UCSD-AML1 (cell line): ENCODE measurements at regions not wholly inside any gene's neighbourhood (a gene's known extent, or its start where the extent isn't known, plus 50 kb on each side); places are given as distances from the start of the nearest gene placed in this dataset.

Source experiments
- DNase-seq: peaks from one replicate; lab custom pipeline; 2025; ENCODE audit not compliant: unreplicated experiment; lab: John Stamatoyannopoulos, UW

DNA sequence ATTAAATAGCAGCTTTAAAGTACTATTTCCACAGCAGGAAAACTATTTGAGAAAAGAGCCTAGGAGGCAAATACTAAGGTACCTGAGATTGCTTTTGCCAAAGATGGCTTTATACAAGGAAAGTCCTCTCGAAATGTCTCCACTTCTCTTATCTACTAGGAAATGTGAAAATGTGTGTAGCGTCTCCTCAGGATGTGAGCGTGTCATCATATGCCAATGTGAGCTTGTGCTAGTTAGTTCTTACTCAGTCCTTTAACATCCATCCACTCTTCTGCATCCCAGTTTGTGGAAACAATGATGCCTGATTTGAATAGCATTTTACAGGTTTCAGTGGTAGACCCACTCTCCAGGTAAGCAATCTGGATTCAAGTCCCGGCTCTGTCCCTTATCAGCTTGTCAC lies 421.0 kb downstream of the DYNC2H1 start:
- DNase-seq, result no peak

DNA sequence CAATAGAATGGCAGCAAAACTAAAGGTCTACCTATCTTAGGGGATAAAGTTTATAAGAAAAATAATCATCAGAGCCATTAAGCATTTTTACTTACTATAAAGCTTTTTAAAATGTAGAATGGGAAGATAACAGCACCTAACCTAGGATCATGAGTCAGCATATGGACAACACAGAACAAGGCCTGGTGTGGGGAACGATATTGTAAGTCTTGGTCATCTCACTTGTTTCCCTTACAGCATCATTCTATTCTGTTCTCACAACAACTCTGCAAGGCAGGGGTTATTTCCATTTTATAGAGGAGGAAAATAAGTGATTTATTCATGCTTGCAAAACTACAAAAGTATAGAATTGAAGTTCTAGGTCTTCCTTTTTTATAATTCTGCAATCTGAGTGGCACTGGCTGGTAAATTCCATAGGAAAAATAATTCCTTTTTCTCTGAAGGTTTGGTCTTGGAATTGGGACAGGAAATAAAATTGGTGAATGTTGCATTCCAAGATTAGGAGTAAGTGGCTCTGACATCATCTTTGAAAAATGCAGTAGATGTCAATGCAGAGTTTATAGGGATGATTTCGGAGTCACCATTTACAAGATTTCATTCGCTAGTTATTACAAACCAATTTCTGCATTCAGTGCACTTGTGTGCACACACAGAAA lies 423.0 kb downstream of the DYNC2H1 start:
- DNase-seq, result no peak

DNA sequence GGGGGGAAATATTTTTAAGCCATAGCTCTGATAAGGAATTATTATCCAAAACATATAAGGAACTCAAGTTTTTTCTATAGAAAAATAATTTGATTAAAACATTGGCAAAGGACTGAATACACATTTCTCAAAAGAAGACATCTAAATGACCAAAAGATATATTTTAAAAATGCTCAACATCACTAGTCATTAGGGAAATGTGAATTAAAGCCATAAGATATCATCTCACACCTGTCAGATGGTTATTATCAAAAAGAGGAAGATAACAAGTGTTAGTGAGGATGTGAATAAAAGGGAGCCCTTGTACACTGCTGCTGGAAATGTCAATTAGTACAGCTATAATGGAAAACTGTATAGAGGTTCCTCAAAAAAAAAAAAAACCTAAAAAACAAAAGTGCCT lies 425.0 kb downstream of the DYNC2H1 start:
- no peak for DNase-seq

DNA sequence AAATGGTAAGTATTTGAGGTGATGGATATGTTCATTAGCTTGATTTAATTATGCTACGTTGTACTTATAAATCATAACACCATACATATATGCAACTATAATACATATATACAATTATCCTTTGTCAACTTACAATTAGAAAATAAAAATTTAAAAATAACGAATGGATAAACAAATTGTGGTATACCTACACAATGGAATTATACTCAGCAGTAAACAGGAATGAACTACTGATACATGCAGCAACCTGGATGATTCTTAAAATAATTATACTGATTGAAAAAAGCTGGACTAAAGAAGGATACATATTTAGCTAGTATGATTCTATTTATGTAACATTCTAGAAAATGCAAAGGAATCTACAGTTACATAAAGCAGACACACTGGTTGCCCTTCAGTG lies 425.7 kb downstream of the DYNC2H1 start:
- DNase-seq, result no peak

DNA sequence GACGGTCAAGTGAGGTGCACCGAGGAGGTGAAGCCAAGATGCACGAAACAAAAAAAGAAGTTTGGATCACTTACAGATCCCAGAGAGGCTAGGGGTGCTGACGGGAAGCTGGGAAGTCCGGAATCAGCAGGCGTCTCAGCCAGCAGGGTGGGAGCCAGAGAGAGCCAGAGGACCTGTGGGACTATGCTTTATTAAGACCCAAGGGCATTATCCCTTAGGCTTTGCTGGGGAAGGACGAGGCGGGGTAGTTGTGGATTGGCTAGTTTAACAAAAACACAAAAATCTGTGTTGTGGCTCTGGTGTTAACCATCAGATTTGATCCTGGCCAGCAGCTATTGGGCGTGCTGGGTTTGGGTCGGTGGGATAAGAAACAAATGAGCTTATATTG lies 427.1 kb downstream of the DYNC2H1 start:
- no peak for DNase-seq

DNA sequence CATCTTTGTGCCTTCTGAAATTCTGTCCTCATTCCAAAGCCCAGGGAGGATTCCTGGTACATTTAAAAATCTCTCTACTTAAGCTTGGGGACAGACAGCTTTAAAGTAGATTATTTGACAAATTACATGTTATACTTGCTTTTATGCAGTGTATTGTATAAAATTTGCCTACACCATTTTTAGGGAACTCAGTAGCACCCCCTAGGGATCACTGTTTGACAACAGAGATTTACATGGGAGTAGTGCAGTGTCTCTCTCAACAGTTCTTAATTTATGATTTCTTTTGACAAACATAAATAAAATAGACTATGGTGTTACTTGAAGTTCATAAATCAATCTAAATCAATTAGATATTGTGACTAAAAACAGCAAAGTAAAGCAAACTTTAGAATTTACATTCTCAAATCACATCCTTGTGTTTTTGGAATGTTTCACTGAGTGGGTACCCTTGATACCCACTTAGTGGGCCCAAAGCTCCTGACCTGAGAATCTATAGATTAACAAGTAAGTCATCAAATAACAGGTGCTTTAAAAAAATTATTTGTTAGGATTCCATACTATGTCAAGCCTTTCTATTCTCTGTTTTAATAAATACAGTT lies 428.8 kb downstream of the DYNC2H1 start:
- DNase-seq, result no peak

DNA sequence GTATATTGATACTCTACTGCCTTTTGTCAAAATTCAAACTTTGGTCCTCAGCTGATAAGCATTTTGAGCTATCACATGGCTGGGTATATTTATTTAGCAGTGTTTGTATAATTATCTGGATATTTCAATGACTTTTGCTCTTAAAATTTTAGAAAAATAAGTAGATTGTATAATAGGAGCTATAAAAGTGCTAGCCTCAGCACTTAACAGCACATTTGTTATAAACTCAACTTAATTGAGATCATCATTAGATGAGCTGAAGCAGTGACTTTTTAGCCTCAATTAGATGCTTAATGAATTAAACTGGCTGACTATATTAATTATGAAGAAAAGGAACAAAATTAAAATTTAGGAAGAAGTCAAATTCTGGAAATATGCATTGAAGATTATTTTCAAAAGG lies 429.9 kb downstream of the DYNC2H1 start:
- DNase-seq, result no peak

DNA sequence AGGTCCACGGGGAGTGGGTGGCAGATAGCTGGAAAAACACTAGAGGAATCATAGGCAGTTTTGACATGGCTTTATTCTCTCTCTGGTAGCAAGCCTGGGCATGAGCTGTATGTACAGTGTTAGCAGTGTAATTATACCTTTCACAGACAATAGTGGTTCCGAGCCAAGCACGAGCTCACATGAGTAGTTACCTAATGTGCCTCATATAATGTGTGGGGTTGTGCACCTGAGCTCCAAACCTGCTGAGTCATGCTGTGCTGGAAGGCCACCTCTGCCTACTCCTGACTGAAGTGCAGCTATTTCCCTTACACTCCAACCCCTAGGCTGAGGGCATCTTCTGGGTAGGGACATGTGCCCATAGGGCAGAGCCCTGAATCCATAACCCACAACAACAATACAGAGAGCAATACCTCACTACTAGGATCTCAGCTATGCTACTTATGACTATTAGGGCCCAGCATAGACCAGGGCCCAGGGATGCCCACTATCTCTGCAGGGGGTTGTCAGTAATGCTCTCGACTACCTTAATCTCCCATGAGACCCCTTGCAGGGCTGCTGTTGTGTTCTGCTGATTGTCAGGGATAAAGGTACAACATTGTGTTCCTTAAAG lies 432.1 kb downstream of the DYNC2H1 start:
- DNase-seq, result no peak

DNA sequence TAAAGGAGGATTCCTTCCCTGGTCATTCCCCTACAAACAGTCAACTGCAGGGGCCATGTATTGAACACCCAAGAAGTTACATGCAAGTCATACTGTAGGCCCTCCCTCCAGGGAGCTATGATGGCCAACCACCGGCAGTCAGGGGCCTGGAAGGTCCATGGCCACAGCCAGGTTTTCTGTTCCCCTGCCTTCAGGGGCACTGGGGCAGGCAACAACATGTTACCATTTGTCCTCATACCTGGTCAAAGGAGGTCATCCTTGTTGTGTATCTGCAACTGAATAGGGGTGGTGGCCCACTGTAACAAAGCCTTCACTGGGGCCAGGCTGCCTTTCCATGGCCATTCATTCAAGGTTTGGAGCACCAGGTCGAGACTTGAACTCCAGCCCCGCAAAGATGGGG lies 433.6 kb downstream of the DYNC2H1 start:
- no peak for DNase-seq

DNA sequence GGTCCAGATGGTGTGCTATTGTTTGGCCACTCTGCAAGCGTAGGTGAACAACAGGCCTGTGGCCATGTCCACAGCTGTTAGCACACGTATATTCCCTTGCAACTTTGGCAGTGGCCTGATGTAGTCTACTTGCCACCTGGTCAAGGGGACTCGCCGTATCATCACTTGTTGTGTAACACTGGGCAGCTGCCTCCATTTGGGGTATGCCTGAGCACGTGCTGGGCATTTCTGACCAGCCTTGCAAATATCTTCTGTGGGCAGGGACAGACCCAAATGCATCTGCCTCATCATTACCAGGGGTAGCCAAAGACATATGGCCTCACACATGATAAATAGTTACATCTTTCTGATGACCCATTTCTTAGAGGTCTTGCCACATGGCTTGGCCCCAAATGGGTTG lies 434.2 kb downstream of the DYNC2H1 start:
- no peak for DNase-seq

DNA sequence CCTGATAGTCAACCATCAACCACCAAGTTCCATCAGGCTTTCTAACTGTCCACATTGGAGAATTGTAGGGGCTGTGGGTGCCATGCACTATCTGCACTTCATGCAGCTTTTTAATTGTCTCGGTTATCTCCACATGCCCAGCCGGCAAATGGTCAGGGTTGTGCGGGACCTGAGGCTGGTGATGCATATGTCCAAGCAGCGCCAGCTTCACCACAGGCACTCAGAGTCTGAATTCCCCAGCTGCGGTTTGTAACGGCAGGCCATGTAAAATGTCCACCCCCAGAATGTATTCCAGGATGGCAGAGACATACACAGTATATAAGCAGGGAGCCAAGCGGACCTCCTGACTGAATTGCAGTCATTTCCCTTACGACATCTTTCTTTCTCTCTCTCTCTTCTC lies 435.6 kb downstream of the DYNC2H1 start:
- no peak for DNase-seq

DNA sequence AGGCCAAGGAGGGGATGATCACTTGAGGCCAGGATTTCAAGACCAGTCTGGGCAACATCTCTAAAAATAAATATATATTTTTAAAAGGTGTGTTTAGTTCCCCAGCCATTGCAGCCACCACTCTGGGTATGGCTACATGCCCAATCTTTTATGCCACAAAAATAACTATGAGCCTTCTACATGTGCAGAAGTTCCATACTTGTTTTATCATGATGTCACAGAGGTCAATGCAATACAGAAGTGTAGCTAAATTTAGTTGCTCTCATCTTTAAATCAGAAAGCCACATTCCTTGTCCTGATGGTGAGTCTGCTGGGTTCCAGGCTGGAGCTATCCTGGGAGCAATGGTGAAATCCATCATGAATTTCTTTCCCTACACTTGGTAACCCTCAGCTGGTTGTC lies 436.3 kb downstream of the DYNC2H1 start:
- DNase-seq, result no peak

DNA sequence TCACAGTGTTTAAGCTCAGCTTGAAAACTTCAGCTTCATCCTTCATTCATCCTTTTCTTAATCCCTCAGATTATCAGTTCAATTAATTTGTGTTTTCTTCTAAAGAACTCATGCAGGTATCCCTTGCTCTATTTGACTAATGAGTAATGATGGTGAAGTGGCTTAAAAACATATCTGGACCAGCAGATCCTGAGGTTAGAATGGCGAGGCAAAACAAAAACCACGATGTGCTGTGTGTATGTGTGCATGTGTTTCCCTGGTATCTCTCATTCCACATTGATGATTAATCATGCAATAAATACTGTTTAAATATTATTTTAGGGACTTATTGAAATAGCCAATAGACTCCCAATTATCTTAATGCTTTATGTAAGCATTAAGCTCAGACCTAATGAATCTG lies 437.0 kb downstream of the DYNC2H1 start:
- no peak for DNase-seq

DNA sequence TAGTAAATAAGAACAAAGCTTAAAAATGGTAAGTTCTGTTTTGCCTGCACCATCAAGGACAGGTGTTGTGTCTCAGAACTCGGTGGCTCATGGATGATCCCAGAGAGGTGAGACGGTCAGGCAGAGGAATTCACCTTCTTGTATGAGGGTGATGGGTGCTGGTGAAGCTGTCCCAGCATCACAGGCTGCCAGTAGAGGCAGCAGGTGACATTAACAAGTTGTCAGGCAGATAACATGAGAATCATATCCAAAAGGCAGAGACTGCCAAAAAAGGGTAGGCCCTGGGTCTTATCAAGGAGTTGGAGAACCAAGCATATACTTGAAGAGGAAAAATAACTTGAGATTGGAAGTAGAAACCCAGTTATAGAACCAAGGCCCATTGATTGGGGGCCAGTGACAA lies 437.8 kb downstream of the DYNC2H1 start:
- no peak for DNase-seq

DNA sequence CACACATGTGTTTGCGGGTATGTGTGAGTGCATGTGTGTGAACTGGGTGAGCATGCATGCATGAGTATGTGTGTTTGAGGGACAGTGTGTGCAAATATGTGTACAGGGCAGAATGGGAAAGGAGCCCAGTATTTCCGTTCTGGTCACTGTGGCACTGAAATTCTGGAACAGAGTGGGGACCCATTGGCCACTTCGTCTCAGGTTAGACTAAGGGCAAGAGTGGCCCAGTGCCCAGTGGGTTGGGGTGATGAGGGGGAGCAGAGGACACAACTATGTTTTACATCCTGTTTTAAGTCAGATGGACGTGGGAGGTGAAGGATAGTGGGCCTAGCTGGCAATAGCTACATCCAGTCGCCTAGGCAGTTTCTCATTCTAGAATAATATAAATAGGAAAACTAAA lies 438.5 kb downstream of the DYNC2H1 start:
- DNase-seq, result no peak

DNA sequence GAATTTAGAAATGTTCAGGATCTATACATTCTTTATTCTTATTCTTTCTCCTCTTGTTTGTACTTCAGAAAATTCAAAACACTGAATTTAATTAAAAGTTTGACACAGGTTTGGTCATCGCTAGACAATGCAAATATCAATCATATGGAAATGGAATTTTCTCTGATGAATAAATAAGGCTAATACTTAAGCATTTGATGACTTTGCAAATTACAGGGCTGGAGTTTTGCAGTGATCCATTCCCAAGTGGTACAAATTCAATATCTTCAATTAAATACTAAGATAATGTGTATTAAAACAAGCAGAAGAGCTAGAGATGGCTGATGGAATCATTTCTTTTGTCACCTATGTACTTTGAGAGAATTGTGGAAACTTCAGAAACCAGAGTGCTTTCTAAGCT lies 439.6 kb downstream of the DYNC2H1 start:
- DNase-seq, result no peak

DNA sequence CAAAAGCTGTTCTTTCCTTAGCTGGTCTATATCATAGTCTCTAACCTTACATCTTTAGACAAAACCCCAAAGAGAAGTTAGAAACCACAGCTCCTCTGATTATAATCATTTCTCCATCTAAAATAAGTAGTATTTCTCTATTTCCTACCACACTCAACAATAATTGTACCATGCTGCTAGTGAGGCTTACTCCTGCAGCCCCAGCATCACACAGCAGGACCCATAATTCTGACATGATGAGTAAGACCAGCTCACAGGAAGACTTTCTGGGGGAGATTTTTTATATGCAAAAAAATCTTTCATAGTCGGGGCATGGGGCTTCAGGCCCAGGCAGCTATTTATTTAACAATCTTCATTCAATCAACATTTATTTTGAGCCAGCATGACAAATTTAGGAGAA lies 441.6 kb downstream of the DYNC2H1 start:
- no peak for DNase-seq

DNA sequence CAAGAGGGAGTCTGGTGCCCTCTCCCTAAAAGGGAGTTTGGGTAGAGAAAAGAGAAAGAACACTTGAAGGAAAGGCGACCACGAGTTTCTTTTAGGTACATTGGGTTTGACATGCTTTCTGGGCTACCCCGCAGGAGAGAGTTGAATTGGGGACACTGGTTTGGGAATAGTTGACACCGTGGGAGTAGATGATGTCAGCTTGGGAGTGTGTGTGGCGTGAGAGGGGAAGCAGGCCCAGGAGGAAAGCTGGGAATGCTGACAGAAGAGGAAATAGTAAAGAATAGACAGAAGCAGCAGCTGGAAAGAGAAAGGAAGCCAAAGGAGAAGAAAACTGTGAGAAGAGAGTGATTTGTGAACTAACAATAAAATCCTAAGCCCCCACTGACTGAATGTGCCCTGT lies 442.9 kb downstream of the DYNC2H1 start:
- no peak for DNase-seq

DNA sequence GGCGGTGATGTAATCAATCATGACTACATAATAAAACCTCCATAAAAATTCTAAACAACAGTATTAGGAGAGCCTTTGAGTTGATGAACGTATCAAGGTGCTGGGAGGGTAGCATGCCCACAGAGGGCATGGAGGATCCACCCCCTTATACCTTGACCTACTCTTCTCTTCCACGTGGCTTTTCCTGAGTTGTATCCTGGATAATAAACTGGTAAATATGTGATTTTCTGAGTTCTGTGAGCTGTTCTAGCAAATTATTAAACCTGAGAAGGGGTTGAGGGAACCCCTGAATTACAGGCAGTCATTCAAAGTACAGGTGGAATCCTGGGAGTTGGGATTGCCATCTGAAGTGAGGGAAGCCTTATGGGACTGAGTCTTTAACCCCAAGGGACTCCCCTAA lies 446.9 kb downstream of the DYNC2H1 start:
- DNase-seq, result no peak

DNA sequence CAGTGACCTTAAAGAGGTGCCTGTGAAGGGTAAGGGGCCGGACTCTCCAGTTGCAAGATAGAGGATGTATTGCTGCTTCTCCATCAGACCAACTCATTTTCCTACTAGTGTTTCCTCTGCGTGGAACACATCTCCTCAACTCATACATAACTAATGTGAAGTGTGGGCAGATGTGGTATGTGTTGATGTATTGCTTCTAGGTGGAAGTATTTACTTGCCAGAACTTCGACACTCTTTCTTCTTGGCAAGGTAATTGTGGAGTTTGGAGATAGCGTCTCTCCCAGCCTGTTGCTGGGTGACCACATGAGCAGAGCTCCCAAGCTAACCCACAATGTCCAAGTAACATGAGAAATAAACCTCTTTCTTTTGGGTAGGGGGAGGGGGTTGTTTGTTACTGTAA lies 456.9 kb downstream of the DYNC2H1 start:
- no peak for DNase-seq

DNA sequence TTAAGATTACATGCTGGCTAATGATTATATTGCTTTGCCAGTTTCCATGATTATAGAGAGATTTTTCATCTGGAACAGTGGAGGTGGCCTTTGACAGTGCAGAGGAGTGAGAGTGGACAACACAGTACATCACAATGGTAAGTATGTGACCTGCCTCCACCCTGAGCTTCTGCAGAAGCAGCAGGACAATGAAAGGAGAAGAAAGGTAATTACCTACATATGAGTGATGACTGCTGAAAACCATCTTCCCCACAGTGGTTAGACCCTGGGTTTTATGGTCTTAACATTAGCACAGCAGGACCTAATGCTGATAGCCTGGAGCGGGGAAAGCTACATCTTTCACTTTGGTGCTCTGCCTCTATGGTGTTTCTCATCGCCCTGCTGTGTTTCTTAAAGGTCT lies 454.7 kb upstream of the DDI1 start:
- DNase-seq, result no peak

DNA sequence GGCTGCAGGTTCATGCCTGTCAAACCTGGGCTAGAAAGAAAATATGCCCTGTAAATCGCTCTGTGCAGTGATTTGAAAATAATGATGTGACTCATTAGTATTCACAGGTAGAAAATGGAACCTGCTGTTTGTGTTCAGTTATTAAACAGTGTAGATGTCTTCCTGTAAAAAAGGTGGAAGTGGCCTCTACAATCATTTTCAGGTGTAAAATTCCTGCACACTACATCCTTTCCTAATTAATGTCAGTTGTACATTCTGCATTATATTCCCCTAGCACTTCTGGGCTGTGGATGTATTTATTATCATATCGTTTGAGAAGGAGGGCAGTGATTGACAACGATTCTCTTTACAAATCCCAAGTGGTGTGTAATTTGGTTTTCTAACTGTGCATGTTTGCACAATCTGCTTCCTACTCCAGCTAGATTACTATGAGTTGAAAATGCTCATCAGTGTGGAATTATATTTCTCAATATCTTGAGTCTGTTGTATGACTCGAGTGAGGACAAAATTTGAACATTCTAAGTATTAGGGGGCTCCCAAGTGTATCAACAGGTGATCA lies 454.0 kb upstream of the DDI1 start:
- no peak for DNase-seq

DNA sequence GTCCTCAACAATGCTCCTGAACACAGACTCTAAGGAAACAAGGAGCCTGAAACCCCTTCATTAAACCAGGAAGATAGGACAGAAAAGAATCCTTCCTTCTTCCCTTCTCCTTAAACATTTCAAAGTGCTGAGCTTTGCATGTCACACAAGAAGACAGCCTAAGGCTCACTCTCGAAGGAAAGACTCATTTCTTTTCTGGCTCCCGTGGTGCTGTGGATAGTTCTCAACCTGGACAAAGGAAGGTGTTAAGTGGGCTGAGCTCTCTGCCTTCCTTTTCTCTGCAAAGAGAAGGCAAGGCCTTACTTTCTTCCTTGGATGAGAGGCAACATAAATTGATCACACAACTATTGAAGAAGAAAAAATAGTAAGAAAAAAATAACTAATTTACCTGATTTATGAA lies 452.4 kb upstream of the DDI1 start:
- no peak for DNase-seq
